ENCODE measurements at regions not wholly inside any gene's neighbourhood (a gene's known extent, or its start where the extent isn't known, plus 50 kb on each side); places are given as distances from the start of the nearest gene placed in this dataset.

DNA sequence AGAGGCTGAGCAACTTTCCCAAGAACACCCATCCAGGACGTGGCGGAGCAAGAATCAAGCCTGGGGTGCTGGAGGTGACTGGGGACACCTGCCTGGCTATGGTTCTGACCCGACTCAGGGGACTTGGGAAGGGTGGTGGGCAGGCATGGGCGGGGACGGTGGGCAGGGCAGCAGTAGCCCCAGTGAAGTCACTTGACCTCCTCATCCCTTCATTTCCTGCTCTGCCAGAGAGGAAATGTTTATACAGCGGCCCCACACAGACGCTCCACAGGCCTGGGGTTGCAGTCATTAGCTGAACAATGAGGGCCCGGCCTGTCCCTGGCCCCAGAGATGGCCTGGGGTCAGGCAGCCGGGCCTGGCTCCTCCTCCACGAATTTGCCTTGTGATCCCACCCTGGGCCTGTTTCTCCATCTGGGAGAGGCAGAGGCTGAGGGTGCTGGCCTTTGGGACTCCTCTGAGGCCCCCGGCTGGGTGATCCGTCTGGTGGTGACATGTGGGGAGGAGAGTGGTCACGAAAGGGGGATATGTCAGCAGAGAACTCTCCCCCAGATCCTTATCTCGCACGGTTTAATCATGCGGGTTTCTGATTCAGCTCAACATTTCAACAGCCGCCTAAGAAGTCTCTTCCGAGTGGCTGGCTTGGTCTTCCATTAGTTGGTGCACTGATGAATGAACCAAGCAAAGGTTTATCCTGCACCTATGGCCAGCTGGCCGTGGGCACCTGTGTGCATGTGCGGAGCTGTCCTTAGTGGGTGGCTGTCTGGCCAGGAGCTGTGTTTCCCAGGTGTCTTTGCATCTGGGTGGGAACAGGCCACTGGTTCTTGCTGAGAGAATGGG lies 175.9 kb downstream of the IRF8 start:
- no peak for TF ChIP-seq CTCF (IDR thresholded peaks at IDR 0.05)
- H3K27ac Mint-ChIP-seq = peak overlapping the region; percentile 79
- peaks cover 65% of the 10 kb centered on the region for H3K4me1 Mint-ChIP-seq
- peaks cover 51% of the 10 kb centered on the region for H3K27me3 Mint-ChIP-seq (ENCODE audit: low read depth, poor library complexity)
- H3K4me3 Mint-ChIP-seq = no peak overlapping the region
- H3K9me3 Mint-ChIP-seq = no peaks in the 10 kb centered on the region
- DNase-seq = peak; percentile 56
- H3K36me3 Mint-ChIP-seq (ENCODE audit: low read depth) = no peaks in the 10 kb centered on the region

DNA sequence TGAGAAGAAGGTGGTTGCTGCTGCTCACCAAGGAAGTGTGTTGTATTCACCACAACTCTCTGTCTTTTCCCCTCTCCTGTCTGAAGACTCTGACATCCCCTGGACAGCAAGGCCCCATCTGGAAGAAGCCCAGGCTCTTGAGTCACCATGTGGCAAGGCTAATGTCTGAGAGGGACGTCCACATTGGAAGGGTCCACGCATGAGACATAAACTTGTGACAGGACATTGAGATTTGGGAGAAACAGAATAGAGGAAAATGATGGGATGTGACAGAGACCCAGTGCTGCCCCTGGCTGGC lies 176.5 kb downstream of the IRF8 start:
- Mint-ChIP-seq H3K36me3 (ENCODE audit: low read depth) (no peaks in the 10 kb centered on the region), H3K4me1 (peaks cover 59% of the 10 kb centered on the region), H3K4me3 (no peak overlapping the region), H3K27me3 (ENCODE audit: low read depth, poor library complexity) (peaks cover 54% of the 10 kb centered on the region), H3K27ac (peak overlapping the region; percentile 64), H3K9me3 (no peaks in the 10 kb centered on the region)
- no peak for DNase-seq
- TF ChIP-seq CTCF (IDR thresholded peaks at IDR 0.05) = no peak

- no peak overlapping the region for H3K27ac Mint-ChIP-seq
- no peaks in the 10 kb centered on the region for H3K9me3 Mint-ChIP-seq
- peaks cover 54% of the 10 kb centered on the region for H3K4me1 Mint-ChIP-seq
- H3K4me3 Mint-ChIP-seq = no peak overlapping the region
- no peaks in the 10 kb centered on the region for H3K36me3 Mint-ChIP-seq (ENCODE audit: low read depth)
- peaks cover 51% of the 10 kb centered on the region for H3K27me3 Mint-ChIP-seq (ENCODE audit: low read depth, poor library complexity)
- DNase-seq = no peak
- TF ChIP-seq CTCF (IDR thresholded peaks at IDR 0.05) = no peak
Observed at GRCh38 chr16:86075839-86076440, 177.0 kb downstream of the IRF8 start.

GRCh38 chr16:86076606-86077005 lies 177.6 kb downstream of the IRF8 start:
- Mint-ChIP-seq H3K36me3 (ENCODE audit: low read depth) (no peaks in the 10 kb centered on the region), H3K4me1 (peaks cover 47% of the 10 kb centered on the region), H3K4me3 (no peak overlapping the region), H3K27ac (no peak overlapping the region), H3K9me3 (no peaks in the 10 kb centered on the region), H3K27me3 (ENCODE audit: low read depth, poor library complexity) (peaks cover 44% of the 10 kb centered on the region)
- no peak for DNase-seq
- TF ChIP-seq CTCF (IDR thresholded peaks at IDR 0.05) = no peak

DNA sequence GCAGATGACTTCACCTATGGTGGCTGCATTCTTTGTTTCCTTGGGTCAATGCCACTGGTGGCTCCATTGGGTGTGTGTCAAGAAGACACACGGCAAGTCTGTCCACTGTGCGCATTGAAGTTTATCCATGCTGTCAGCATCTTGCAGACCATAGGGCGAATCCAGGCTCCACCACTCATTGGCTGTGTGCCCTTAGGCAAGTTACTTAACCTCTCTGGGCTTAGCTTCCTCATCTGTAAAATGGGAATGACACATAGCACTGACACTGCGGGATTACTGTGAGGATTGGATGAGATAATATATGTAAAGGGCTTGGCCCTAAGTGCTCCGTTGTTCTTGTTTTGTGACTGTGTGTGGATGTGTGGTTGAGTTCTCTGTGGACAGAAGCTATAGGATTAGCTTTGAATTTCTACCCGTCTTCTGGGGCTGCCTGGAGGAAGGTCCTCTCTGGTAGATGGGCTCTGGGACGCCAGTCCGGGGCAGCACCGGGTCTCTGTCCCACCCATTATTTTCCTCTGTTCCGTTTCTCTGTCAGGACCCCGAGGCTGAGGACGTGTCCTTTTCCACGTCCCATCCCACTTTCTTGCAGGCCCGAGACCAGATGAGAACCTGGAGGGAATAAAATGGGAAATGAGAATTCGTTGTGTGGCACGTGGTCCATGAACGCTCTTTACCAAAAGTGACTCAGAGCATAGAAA lies 178.4 kb downstream of the IRF8 start:
- peaks cover 44% of the 10 kb centered on the region for H3K4me1 Mint-ChIP-seq
- H3K36me3 Mint-ChIP-seq (ENCODE audit: low read depth) = no peaks in the 10 kb centered on the region
- peaks cover 41% of the 10 kb centered on the region for H3K27me3 Mint-ChIP-seq (ENCODE audit: low read depth, poor library complexity)
- no peak for DNase-seq
- H3K4me3 Mint-ChIP-seq = no peak overlapping the region
- TF ChIP-seq CTCF (IDR thresholded peaks at IDR 0.05) = no peak
- H3K9me3 Mint-ChIP-seq = no peaks in the 10 kb centered on the region
- no peak overlapping the region for H3K27ac Mint-ChIP-seq

Data from nephron progenitor cell (in vitro differentiated cells).